H1 (cell line): ENCODE measurements at regions not wholly inside any gene's neighbourhood (a gene's known extent, or its start where the extent isn't known, plus 50 kb on each side); places are given as distances from the start of the nearest gene placed in this dataset.

Experiments used
- CTCF ChIP-seq, 3 experiments: IDR thresholded peaks; 1 replicate in 2 of 3; 2 replicates in 1 of 3; pipeline versions ENCODE4 v1.5.1 to v1.6.1; 2011; ENCODE audit warnings: low read length in 3 of 3, mild to moderate bottlenecking in 3 of 3, inconsistent platforms in 2 of 3, low read depth in 1 of 3, moderate library complexity in 1 of 3; ENCODE audit not compliant: insufficient read depth in 1 of 3; ENCODE audit errors: control extremely low read depth in 1 of 3
- EGR1 ChIP-seq: IDR thresholded peaks from 2 replicates; pipeline ENCODE4 v1.6.1; 2011; ENCODE audit warnings: low read depth, low read length, borderline replicate concordance
- POLR2A ChIP-seq, 2 experiments: IDR thresholded peaks; 1 replicate in 1 of 2; 2 replicates in 1 of 2; pipeline ENCODE4 v1.6.1; 2011; ENCODE audit warnings: low read depth in 2 of 2, low read length in 2 of 2, mild to moderate bottlenecking in 2 of 2; ENCODE audit errors: control extremely low read depth in 1 of 2
- SRF ChIP-seq: IDR thresholded peaks from 2 replicates; pipeline ENCODE4 v1.6.1; 2011; ENCODE audit warnings: mild to moderate bottlenecking, low read depth, low read length, moderate library complexity

- TF ChIP-seq SRF (no peak), EGR1 (no peak), CTCF (IDR thresholded peaks at IDR 0.05; ENCODE audit: control extremely low read depth in 1 of 3, insufficient read depth in 1 of 3, low read depth in 1 of 3, low read length in 3 of 3) (no peak), POLR2A (IDR thresholded peaks at IDR 0.05; ENCODE audit: control extremely low read depth in 1 of 2, low read depth in 2 of 2, low read length in 2 of 2) (no peak)
Measured at GRCh38 chr2:4967206-4967605, 725.0 kb upstream of the SOX11 start.
